Lung (tissue), 11 donors: ENCODE measurements at regions not wholly inside any gene's neighbourhood (a gene's known extent, or its start where the extent isn't known, plus 50 kb on each side); places are given as distances from the start of the nearest gene placed in this dataset.

Experiments
- ATAC-seq: fragments of 200-7000 bp; cut with Tn5 transposase; one replicate; pipeline ENCODE4 v1.9.1; 2020; ENCODE audit warnings: moderate number of reproducible peaks; ENCODE audit not compliant: insufficient read depth, low FRiP score
- DNase-seq, 3 donors: peaks; one replicate each; pipeline ENCODE4 v3.0.0-alpha.2; 2013 to 2017
- H3K27ac ChIP-seq, 2 donors: one replicate each; pipeline ENCODE4 v1.5.1; 2013; ENCODE audit warnings: mild to moderate bottlenecking in 2 of 2, moderate library complexity in 2 of 2, control low read depth in 1 of 2, inconsistent platforms in 1 of 2, low read depth in 1 of 2, low read length in 1 of 2
- H3K27me3 ChIP-seq, 3 donors: one replicate each; pipeline ENCODE4 v1.5.1; 2013; ENCODE audit warnings: low read length in 2 of 3; ENCODE audit not compliant: control insufficient read depth in 3 of 3, insufficient read depth in 3 of 3
- H3K36me3 ChIP-seq, 4 donors: one replicate each; pipeline ENCODE4 v1.5.1; 2013; ENCODE audit warnings: low read length in 4 of 4, mild to moderate bottlenecking in 1 of 4, moderate library complexity in 1 of 4; ENCODE audit not compliant: control insufficient read depth in 4 of 4, insufficient read depth in 4 of 4
- H3K4me1 ChIP-seq, 5 donors: one replicate each; pipeline ENCODE4 v1.5.1; 2013; ENCODE audit warnings: low read length in 5 of 5, mild to moderate bottlenecking in 2 of 5, moderate library complexity in 1 of 5; ENCODE audit not compliant: control insufficient read depth in 5 of 5, insufficient read depth in 5 of 5
- H3K4me3 ChIP-seq: one replicate; pipeline ENCODE4 v1.5.1; 2013; ENCODE audit warnings: mild to moderate bottlenecking, control low read depth, moderate library complexity
- H3K9ac ChIP-seq, 2 donors: one replicate each; pipeline ENCODE4 v1.5.1; 2013; ENCODE audit warnings: low read length in 2 of 2, control low read depth in 1 of 2; ENCODE audit not compliant: insufficient read depth in 1 of 2
- H3K9me3 ChIP-seq, 4 donors: one replicate each; pipeline ENCODE4 v1.5.1; 2013; ENCODE audit warnings: low read length in 3 of 4, mild to moderate bottlenecking in 1 of 4, moderate library complexity in 1 of 4; ENCODE audit not compliant: control insufficient read depth in 4 of 4, insufficient read depth in 3 of 4
- WGBS, 2 donors: extraction: QIAGEN DNeasy Blood & Tissue Kit; methylation state at CpG; one replicate each; pipeline ENCODE4 v1.1.7; 2013; 5-methylcytosine and 5-hydroxymethylcytosine counted together
- TF ChIP-seq, protein P1 (sequence below): IDR thresholded peaks from 2 replicates; pipeline ENCODE4 v1.5.1; 2012; ENCODE audit warnings: mild to moderate bottlenecking; ENCODE audit errors: control extremely low read depth, extremely low read depth
- donor health status: control.
- donor health status: control.
- donor health status: Bipolar disorder and iron deficiency.
- donor health status: healthy.
- donor health status: DM: yes; HTN: yes; CAD: no.

DNA sequence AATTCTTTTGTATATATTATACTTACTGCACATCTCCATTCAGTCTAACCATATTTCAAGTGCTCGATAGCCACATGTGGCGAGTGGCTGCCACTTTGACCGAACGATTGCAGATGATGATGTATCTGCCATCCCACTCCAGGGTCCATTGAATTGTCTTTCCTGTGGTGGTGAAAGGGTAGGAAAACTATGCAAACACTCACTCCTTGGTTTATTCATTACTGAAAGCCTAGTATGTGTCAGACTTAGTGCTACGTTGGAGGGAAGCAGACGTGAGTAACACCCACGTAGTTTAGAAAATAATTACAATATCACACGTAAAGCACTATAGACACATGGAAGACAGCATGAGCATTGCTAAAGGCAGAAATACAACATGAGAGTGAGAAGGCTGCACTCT lies 353.7 kb downstream of the CSNK1G3 start:
- DNase-seq (no peak), ATAC-seq (no peak)
- H3K9me3 ChIP-seq = no peaks in the 10 kb centered on the region
- H3K4me3 ChIP-seq = no peak overlapping the region
- H3K9ac ChIP-seq = no peak overlapping the region
- WGBS, 2 donors = 98% methylated on average over 8 of the region's 8 CpGs
- H3K4me1 ChIP-seq = peaks cover 0 to 4% (median 0%) of the 10 kb centered on the region in 5 donors
- no peaks in the 10 kb centered on the region for H3K36me3 ChIP-seq
- H3K27ac ChIP-seq = no peak overlapping the region
- TF ChIP-seq, protein P1, sequence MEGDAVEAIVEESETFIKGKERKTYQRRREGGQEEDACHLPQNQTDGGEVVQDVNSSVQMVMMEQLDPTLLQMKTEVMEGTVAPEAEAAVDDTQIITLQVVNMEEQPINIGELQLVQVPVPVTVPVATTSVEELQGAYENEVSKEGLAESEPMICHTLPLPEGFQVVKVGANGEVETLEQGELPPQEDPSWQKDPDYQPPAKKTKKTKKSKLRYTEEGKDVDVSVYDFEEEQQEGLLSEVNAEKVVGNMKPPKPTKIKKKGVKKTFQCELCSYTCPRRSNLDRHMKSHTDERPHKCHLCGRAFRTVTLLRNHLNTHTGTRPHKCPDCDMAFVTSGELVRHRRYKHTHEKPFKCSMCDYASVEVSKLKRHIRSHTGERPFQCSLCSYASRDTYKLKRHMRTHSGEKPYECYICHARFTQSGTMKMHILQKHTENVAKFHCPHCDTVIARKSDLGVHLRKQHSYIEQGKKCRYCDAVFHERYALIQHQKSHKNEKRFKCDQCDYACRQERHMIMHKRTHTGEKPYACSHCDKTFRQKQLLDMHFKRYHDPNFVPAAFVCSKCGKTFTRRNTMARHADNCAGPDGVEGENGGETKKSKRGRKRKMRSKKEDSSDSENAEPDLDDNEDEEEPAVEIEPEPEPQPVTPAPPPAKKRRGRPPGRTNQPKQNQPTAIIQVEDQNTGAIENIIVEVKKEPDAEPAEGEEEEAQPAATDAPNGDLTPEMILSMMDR = no peak
- H3K27me3 ChIP-seq = no peaks in the 10 kb centered on the region

DNA sequence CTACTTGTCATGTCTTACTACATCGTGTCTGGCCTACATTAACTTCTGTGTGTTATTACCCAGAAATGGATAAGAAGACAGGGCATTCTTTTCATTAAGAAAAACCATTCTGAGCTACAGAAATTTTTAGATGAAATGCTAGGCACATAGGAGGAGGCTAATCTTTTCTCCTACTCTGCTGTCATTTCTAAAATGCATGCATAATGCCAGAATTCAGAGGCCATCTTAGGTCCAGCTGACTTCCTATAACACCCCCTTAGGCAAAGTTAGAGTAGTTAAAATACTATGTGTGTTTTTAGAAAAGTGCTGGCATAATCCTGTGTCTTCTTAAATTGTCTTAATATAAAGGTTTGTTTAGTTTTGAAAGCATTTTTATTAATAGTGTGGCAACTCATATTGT lies 352.6 kb downstream of the CSNK1G3 start:
- peaks cover 0 to 4% (median 1%) of the 10 kb centered on the region in 5 donors for H3K4me1 ChIP-seq
- DNase-seq (no peak), ATAC-seq (no peak)
- TF ChIP-seq, protein P1 = no peak
- no peaks in the 10 kb centered on the region for H3K27me3 ChIP-seq
- no peaks in the 10 kb centered on the region for H3K36me3 ChIP-seq
- no peak overlapping the region for H3K4me3 ChIP-seq
- WGBS, 2 donors = 74 to 88% methylated on average over 1 of the region's 1 CpG
- H3K27ac ChIP-seq = no peak overlapping the region
- no peaks in the 10 kb centered on the region for H3K9me3 ChIP-seq
- no peak overlapping the region for H3K9ac ChIP-seq

DNA sequence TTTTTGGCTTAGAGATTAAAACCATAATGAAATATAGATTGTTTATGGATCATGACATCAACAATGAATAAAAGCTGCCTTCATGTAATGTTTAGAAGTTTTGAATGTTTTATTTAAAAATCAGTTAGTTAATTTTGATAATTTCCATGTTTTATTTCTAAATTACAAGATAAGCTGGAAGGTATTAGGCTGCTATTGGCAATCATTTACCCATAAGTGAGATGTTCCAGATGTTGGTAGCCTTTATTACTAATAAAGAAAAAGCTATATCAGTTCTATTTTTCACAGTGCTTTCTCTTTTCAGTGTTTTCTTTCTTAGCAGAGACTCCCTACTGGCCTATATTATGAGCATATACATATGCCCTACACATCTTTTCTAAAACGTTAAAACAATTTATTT lies 347.0 kb downstream of the CSNK1G3 start:
- Histone ChIP-seq H3K4me3 (no peak overlapping the region), H3K9ac (no peak overlapping the region), H3K36me3 (no peaks in the 10 kb centered on the region), H3K4me1 (peaks cover 0 to 20% (median 0%) of the 10 kb centered on the region in 5 donors), H3K9me3 (no peaks in the 10 kb centered on the region), H3K27me3 (no peaks in the 10 kb centered on the region), H3K27ac (no peak overlapping the region)
- TF ChIP-seq, protein P1 = no peak
- 85 to 90% methylated on average over 1 of the region's 1 CpG for WGBS, 2 donors
- no peak for ATAC-seq
- DNase-seq = peak in 2 of 3 donors; percentile 96

DNA sequence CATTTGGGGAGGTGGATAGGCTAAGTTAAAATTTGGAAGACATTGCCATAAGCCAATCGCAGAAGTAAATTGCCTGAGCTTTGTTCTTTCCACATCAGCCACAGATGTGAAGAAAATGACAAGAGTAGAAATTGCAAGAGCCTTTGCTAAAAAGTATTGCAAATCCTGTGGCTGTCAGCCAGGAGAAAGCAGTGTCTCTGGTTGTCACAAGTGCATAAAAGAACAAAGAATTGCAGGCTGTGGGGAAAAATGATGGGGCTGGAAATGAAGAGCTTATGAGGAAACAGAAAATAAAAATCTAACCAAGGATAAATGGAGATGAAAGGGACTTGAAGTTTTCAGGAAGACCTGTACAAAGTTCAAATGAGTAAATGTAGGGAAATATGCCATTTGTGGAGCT lies 344.8 kb downstream of the CSNK1G3 start:
- WGBS, 2 donors = 76 to 86% methylated on average over 1 of the region's 1 CpG
- H3K4me3 ChIP-seq = no peak overlapping the region
- ATAC-seq (no peak), DNase-seq (peak; percentile 34 to 83 (median 57))
- peaks cover 0 to 20% (median 0%) of the 10 kb centered on the region in 5 donors for H3K4me1 ChIP-seq
- no peaks in the 10 kb centered on the region for H3K36me3 ChIP-seq
- peaks cover 0 to 2% (median 0%) of the 10 kb centered on the region in 4 donors for H3K9me3 ChIP-seq
- no peaks in the 10 kb centered on the region for H3K27me3 ChIP-seq
- TF ChIP-seq, protein P1 = no peak
- no peak overlapping the region for H3K9ac ChIP-seq
- no peak overlapping the region for H3K27ac ChIP-seq
